ENCODE measurements at regions not wholly inside any gene's neighbourhood (a gene's known extent, or its start where the extent isn't known, plus 50 kb on each side); places are given as distances from the start of the nearest gene placed in this dataset.

GRCh38 chr6:6707143-6707542, 118.6 kb downstream of the LY86 start:
- TF ChIP-seq EP300 (IDR thresholded peaks at IDR 0.05; ENCODE audit: borderline replicate concordance) (no peak), RAD21 (IDR thresholded peaks at IDR 0.05; ENCODE audit: low read depth) (no peak), YY1 (IDR thresholded peaks at IDR 0.05; ENCODE audit: low read depth) (no peak), CEBPB (IDR thresholded peaks at IDR 0.05) (no peak), ZBTB7A (IDR thresholded peaks at IDR 0.05; ENCODE audit: low read depth) (no peak), CREB1 (IDR thresholded peaks at IDR 0.05; ENCODE audit: low read depth) (no peak)
- TF ChIP-seq, protein P1, sequence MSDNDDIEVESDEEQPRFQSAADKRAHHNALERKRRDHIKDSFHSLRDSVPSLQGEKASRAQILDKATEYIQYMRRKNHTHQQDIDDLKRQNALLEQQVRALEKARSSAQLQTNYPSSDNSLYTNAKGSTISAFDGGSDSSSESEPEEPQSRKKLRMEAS (IDR thresholded peaks at IDR 0.05) = no peak
- TF ChIP-seq, protein P2, sequence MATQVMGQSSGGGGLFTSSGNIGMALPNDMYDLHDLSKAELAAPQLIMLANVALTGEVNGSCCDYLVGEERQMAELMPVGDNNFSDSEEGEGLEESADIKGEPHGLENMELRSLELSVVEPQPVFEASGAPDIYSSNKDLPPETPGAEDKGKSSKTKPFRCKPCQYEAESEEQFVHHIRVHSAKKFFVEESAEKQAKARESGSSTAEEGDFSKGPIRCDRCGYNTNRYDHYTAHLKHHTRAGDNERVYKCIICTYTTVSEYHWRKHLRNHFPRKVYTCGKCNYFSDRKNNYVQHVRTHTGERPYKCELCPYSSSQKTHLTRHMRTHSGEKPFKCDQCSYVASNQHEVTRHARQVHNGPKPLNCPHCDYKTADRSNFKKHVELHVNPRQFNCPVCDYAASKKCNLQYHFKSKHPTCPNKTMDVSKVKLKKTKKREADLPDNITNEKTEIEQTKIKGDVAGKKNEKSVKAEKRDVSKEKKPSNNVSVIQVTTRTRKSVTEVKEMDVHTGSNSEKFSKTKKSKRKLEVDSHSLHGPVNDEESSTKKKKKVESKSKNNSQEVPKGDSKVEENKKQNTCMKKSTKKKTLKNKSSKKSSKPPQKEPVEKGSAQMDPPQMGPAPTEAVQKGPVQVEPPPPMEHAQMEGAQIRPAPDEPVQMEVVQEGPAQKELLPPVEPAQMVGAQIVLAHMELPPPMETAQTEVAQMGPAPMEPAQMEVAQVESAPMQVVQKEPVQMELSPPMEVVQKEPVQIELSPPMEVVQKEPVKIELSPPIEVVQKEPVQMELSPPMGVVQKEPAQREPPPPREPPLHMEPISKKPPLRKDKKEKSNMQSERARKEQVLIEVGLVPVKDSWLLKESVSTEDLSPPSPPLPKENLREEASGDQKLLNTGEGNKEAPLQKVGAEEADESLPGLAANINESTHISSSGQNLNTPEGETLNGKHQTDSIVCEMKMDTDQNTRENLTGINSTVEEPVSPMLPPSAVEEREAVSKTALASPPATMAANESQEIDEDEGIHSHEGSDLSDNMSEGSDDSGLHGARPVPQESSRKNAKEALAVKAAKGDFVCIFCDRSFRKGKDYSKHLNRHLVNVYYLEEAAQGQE (IDR thresholded peaks at IDR 0.05; ENCODE audit: low read depth) = no peak
- TF ChIP-seq, protein P3, sequence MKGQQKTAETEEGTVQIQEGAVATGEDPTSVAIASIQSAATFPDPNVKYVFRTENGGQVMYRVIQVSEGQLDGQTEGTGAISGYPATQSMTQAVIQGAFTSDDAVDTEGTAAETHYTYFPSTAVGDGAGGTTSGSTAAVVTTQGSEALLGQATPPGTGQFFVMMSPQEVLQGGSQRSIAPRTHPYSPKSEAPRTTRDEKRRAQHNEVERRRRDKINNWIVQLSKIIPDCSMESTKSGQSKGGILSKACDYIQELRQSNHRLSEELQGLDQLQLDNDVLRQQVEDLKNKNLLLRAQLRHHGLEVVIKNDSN (IDR thresholded peaks at IDR 0.05) = no peak

Measured in Ishikawa (cell line).